Uterus (tissue), 3 donors: ENCODE measurements at regions not wholly inside any gene's neighbourhood (a gene's known extent, or its start where the extent isn't known, plus 50 kb on each side); places are given as distances from the start of the nearest gene placed in this dataset.

ENCODE experiments used
- DNase-seq, 2 donors: peaks; one replicate each; pipeline ENCODE4 v3.0.0-alpha.2; 2019 to 2020
- H3K27ac ChIP-seq, 2 donors: fragments of 200-600 bp; sonication (generic); 1 replicate in 1 of 2; 2 replicates in 1 of 2; pipeline ENCODE4 v1.5.1; 2016 to 2018
- H3K27me3 ChIP-seq, 2 donors: fragments of 200-600 bp; sonication (generic); one replicate each; pipeline ENCODE4 v1.5.1; 2018 to 2019; ENCODE audit warnings: control low read depth in 1 of 2
- H3K36me3 ChIP-seq, 2 donors: fragments of 200-600 bp; sonication (generic); one replicate each; pipeline ENCODE4 v1.5.1; 2019; ENCODE audit warnings: control low read depth in 1 of 2
- H3K4me1 ChIP-seq, 2 donors: fragments of 200-600 bp; sonication (generic); one replicate each; pipeline ENCODE4 v1.5.1; 2018 to 2019; ENCODE audit warnings: control low read depth in 1 of 2
- H3K4me3 ChIP-seq, 2 donors: fragments of 200-600 bp; sonication (generic); 1 replicate in 1 of 2; 2 replicates in 1 of 2; pipeline ENCODE4 v1.5.1; 2018 to 2019; ENCODE audit warnings: mild to moderate bottlenecking in 1 of 2
- H3K9me3 ChIP-seq, 2 donors: fragments of 200-600 bp; sonication (generic); one replicate each; pipeline ENCODE4 v1.5.1; 2019; ENCODE audit warnings: control low read depth in 1 of 2
- CTCF ChIP-seq, 4 experiments: fragments of 200-600 bp in 2 of 4; fragments of 450-650 bp in 2 of 4; sonication (generic) in 2 of 4; IDR thresholded peaks; one replicate each; pipeline ENCODE4 v1.5.1; 2016 to 2019; ENCODE audit warnings: antibody characterized with exemption in 4 of 4, mild to moderate bottlenecking in 2 of 4, moderate library complexity in 1 of 4
- POLR2A ChIP-seq, 2 donors: fragments of 450-650 bp; IDR thresholded peaks; one replicate each; pipeline ENCODE4 v1.6.1; 2016; ENCODE audit warnings: antibody characterized with exemption in 2 of 2, mild to moderate bottlenecking in 1 of 2, moderate library complexity in 1 of 2
- intact Hi-C: fragments of 100-400 bp; cut with DNase I; formaldehyde crosslinking; loops from one replicate; pipeline ENCODE4 v1.15.1; 2023; ENCODE audit warnings: low total_unique reads
- donor health status: DM: yes; HTN: yes; CAD: no.

- no peak for DNase-seq
- intact Hi-C loops = no loop called here
- H3K4me1 ChIP-seq = no peaks in the 10 kb centered on the region
- H3K36me3 ChIP-seq = no peaks in the 10 kb centered on the region
- no peaks in the 10 kb centered on the region for H3K9me3 ChIP-seq
- H3K4me3 ChIP-seq = no peak overlapping the region
- H3K27ac ChIP-seq = no peak overlapping the region
- TF ChIP-seq POLR2A (IDR thresholded peaks at IDR 0.05) (no peak), CTCF (IDR thresholded peaks at IDR 0.05) (no peak)
- H3K27me3 ChIP-seq = no peaks in the 10 kb centered on the region
These were observed 254.4 kb upstream of the PMFBP1 start for GRCh38 chr16:72426386-72426785.

GRCh38 chr16:72425571-72426341, 253.8 kb upstream of the PMFBP1 start:
- DNase-seq = no peak
- TF ChIP-seq POLR2A (IDR thresholded peaks at IDR 0.05) = no peak
- TF ChIP-seq CTCF (IDR thresholded peaks at IDR 0.05) = no peak
- H3K4me3 ChIP-seq = no peak overlapping the region
- intact Hi-C loops = no loop called here
- no peaks in the 10 kb centered on the region for H3K36me3 ChIP-seq
- no peaks in the 10 kb centered on the region for H3K27me3 ChIP-seq
- H3K27ac ChIP-seq = no peak overlapping the region
- peaks cover 0 to 3% of the 10 kb centered on the region in 2 donors for H3K9me3 ChIP-seq
- H3K4me1 ChIP-seq = no peaks in the 10 kb centered on the region

GRCh38 chr16:72424757-72425156, 252.8 kb upstream of the PMFBP1 start:
- no peaks in the 10 kb centered on the region for H3K36me3 ChIP-seq
- H3K4me1 ChIP-seq = no peaks in the 10 kb centered on the region
- no peak overlapping the region for H3K27ac ChIP-seq
- H3K4me3 ChIP-seq = no peak overlapping the region
- intact Hi-C loops = no loop called here
- H3K27me3 ChIP-seq = no peaks in the 10 kb centered on the region
- TF ChIP-seq POLR2A (IDR thresholded peaks at IDR 0.05) = no peak
- no peak for TF ChIP-seq CTCF (IDR thresholded peaks at IDR 0.05)
- no peak for DNase-seq
- H3K9me3 ChIP-seq = peaks cover 0 to 3% of the 10 kb centered on the region in 2 donors

GRCh38 chr16:72422308-72422897, 250.4 kb upstream of the PMFBP1 start:
- Histone ChIP-seq H3K36me3 (no peaks in the 10 kb centered on the region), H3K4me3 (no peak overlapping the region), H3K4me1 (no peaks in the 10 kb centered on the region), H3K27me3 (no peaks in the 10 kb centered on the region), H3K9me3 (peaks cover 0 to 3% of the 10 kb centered on the region in 2 donors), H3K27ac (no peak overlapping the region)
- no peak for DNase-seq
- intact Hi-C loops = no loop called here
- TF ChIP-seq POLR2A (IDR thresholded peaks at IDR 0.05) (no peak), CTCF (IDR thresholded peaks at IDR 0.05) (no peak)

- H3K27ac ChIP-seq = no peak overlapping the region
- peaks cover 0 to 3% of the 10 kb centered on the region in 2 donors for H3K9me3 ChIP-seq
- no peaks in the 10 kb centered on the region for H3K36me3 ChIP-seq
- H3K4me3 ChIP-seq = no peak overlapping the region
- no peaks in the 10 kb centered on the region for H3K4me1 ChIP-seq
- TF ChIP-seq CTCF (IDR thresholded peaks at IDR 0.05) (no peak), POLR2A (IDR thresholded peaks at IDR 0.05) (no peak)
- H3K27me3 ChIP-seq = no peaks in the 10 kb centered on the region
- intact Hi-C loops = no loop called here
- no peak for DNase-seq
These were observed 247.7 kb upstream of the PMFBP1 start for GRCh38 chr16:72419638-72420037.
